Breast epithelium (tissue), 4 donors: ENCODE measurements at regions not wholly inside any gene's neighbourhood (a gene's known extent, or its start where the extent isn't known, plus 50 kb on each side); places are given as distances from the start of the nearest gene placed in this dataset.

Source experiments
- DNase-seq, 2 donors: peaks; one replicate each; pipeline ENCODE4 v3.0.0-alpha.2; 2019; ENCODE audit warnings: low spot score in 2 of 2
- H3K27ac ChIP-seq, 2 donors: fragments of 200-600 bp; sonication (generic) in 1 of 2; one replicate each; pipeline ENCODE4 v1.5.1; 2016 to 2019; ENCODE audit warnings: mild to moderate bottlenecking in 1 of 2
- H3K27me3 ChIP-seq, 2 donors: fragments of 200-600 bp; sonication (generic) in 1 of 2; one replicate each; pipeline versions ENCODE4 v1.5.1 to v1.6.0; 2017 to 2019; ENCODE audit warnings: control low read depth in 1 of 2, mild to moderate bottlenecking in 1 of 2
- H3K36me3 ChIP-seq: fragments of 200-600 bp; one replicate; pipeline ENCODE4 v1.5.1; 2019
- H3K4me1 ChIP-seq, 2 donors: fragments of 200-600 bp; sonication (generic); one replicate each; pipeline ENCODE4 v1.5.1; 2016 to 2019; ENCODE audit warnings: control low read depth in 1 of 2
- H3K4me3 ChIP-seq, 3 donors: fragments of 200-600 bp; sonication (generic); 1 replicate in 2 of 3; 2 replicates in 1 of 3; pipeline ENCODE4 v1.5.1; 2016 to 2019; ENCODE audit warnings: mild to moderate bottlenecking in 3 of 3, moderate library complexity in 2 of 3
- H3K9me3 ChIP-seq, 2 donors: fragments of 200-600 bp; sonication (generic) in 1 of 2; one replicate each; pipeline ENCODE4 v1.5.1; 2016 to 2019; ENCODE audit warnings: control low read depth in 1 of 2
- POLR2A ChIP-seq: fragments of 450-650 bp; IDR thresholded peaks from one replicate; pipeline ENCODE4 v1.6.1; 2016; ENCODE audit warnings: antibody characterized with exemption, mild to moderate bottlenecking, moderate library complexity
- POLR2AphosphoS5 ChIP-seq, 3 donors: sonication (generic); formaldehyde crosslinking; IDR thresholded peaks; one replicate each; pipeline ENCODE4 v1.6.1; 2017; ENCODE audit warnings: antibody characterized with exemption in 3 of 3
- intact Hi-C: fragments of 100-400 bp; cut with DNase I; formaldehyde crosslinking; loops from one replicate; pipeline ENCODE4 v1.15.1; 2023; ENCODE audit warnings: low total_unique reads
- TF ChIP-seq, protein P1 (sequence below), 3 donors: fragments of 450-650 bp; IDR thresholded peaks; one replicate each; pipeline ENCODE4 v1.5.1; 2016 to 2017; ENCODE audit warnings: antibody characterized with exemption in 3 of 3, mild to moderate bottlenecking in 3 of 3, moderate library complexity in 3 of 3

- intact Hi-C loops: no loop called here
- peaks cover 5% of the 10 kb centered on the region for H3K36me3 ChIP-seq
- no peak for DNase-seq
- no peaks in the 10 kb centered on the region for H3K4me1 ChIP-seq
- H3K27me3 ChIP-seq: no peaks in the 10 kb centered on the region
- H3K4me3 ChIP-seq: no peak overlapping the region
- TF ChIP-seq, protein P1, sequence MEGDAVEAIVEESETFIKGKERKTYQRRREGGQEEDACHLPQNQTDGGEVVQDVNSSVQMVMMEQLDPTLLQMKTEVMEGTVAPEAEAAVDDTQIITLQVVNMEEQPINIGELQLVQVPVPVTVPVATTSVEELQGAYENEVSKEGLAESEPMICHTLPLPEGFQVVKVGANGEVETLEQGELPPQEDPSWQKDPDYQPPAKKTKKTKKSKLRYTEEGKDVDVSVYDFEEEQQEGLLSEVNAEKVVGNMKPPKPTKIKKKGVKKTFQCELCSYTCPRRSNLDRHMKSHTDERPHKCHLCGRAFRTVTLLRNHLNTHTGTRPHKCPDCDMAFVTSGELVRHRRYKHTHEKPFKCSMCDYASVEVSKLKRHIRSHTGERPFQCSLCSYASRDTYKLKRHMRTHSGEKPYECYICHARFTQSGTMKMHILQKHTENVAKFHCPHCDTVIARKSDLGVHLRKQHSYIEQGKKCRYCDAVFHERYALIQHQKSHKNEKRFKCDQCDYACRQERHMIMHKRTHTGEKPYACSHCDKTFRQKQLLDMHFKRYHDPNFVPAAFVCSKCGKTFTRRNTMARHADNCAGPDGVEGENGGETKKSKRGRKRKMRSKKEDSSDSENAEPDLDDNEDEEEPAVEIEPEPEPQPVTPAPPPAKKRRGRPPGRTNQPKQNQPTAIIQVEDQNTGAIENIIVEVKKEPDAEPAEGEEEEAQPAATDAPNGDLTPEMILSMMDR (IDR thresholded peaks at IDR 0.05): no peak
- no peak for TF ChIP-seq POLR2A
- TF ChIP-seq POLR2AphosphoS5 (IDR thresholded peaks at IDR 0.05): no peak
- no peak overlapping the region for H3K27ac ChIP-seq
- H3K9me3 ChIP-seq: no peaks in the 10 kb centered on the region
Measured at GRCh38 chr4:122259849-122260248, 107.7 kb downstream of the BLTP1 start.

DNA sequence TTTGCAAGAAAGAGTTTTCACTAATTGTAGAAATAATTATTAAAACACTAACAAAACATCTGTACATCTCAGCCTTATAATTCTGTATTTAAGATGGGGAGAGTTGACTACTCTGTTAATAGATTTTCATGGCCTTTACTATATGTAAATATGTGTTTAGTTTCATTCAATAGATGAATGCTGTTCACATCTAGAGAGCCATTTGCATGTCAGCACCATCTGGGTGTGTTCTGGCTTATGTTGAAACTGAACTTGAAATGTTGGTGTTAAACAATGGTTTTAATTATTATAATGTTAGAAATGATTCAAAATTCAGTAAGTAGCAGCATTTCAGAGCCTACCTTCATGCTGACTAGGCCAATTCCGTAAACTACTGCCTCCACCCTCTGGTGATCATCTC is 102.5 kb upstream of the ADAD1 start:
- TF ChIP-seq POLR2A (no peak), POLR2AphosphoS5 (IDR thresholded peaks at IDR 0.05) (no peak)
- TF ChIP-seq, protein P1 (IDR thresholded peaks at IDR 0.05): no peak
- Histone ChIP-seq H3K36me3 (peaks cover 4% of the 10 kb centered on the region), H3K4me3 (no peak overlapping the region), H3K27ac (no peak overlapping the region), H3K4me1 (no peaks in the 10 kb centered on the region), H3K27me3 (no peaks in the 10 kb centered on the region), H3K9me3 (no peaks in the 10 kb centered on the region)
- DNase-seq: no peak
- intact Hi-C loops: no loop called here

- Histone ChIP-seq H3K27me3 (no peaks in the 10 kb centered on the region), H3K36me3 (no peaks in the 10 kb centered on the region), H3K9me3 (no peaks in the 10 kb centered on the region), H3K4me1 (no peaks in the 10 kb centered on the region), H3K27ac (no peak overlapping the region), H3K4me3 (no peak overlapping the region)
- no peak for DNase-seq
- intact Hi-C loops: loop anchor here (1.0 kb wide), 1 partner anchor 17 kb away; no protein-coding TSS in a partner anchor
- TF ChIP-seq, protein P1 (IDR thresholded peaks at IDR 0.05): no peak
- TF ChIP-seq POLR2A (no peak), POLR2AphosphoS5 (IDR thresholded peaks at IDR 0.05) (no peak)
Measured at GRCh38 chr4:122278976-122279375, 99.8 kb upstream of the ADAD1 start.

DNA sequence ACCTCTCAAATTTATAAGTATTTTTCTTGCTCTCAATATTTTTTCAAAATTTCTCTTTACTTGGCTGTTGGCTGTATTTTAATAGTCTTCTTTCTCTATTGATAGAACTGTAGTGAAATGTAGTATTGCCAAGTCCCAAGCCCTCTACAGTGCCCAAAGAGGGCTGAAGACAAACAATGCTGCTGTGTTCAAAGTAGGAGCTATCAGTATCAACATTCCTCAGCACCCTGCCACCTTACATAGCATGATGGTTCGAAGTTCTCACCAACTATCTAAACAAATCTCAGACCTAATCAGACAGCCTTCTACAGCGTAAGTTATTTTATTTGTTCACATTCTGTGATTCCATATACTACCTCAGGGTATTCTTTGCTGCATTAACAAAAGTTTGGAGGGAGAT is 99.1 kb upstream of the ADAD1 start:
- no peaks in the 10 kb centered on the region for H3K9me3 ChIP-seq
- H3K27me3 ChIP-seq: no peaks in the 10 kb centered on the region
- no peaks in the 10 kb centered on the region for H3K4me1 ChIP-seq
- TF ChIP-seq POLR2AphosphoS5 (IDR thresholded peaks at IDR 0.05): no peak
- TF ChIP-seq, protein P1 (IDR thresholded peaks at IDR 0.05): no peak
- no peak for TF ChIP-seq POLR2A
- DNase-seq: no peak
- intact Hi-C loops: loop anchor here (1.0 kb wide), 1 partner anchor 17 kb away; no protein-coding TSS in a partner anchor
- no peaks in the 10 kb centered on the region for H3K36me3 ChIP-seq
- H3K27ac ChIP-seq: no peak overlapping the region
- no peak overlapping the region for H3K4me3 ChIP-seq

DNA sequence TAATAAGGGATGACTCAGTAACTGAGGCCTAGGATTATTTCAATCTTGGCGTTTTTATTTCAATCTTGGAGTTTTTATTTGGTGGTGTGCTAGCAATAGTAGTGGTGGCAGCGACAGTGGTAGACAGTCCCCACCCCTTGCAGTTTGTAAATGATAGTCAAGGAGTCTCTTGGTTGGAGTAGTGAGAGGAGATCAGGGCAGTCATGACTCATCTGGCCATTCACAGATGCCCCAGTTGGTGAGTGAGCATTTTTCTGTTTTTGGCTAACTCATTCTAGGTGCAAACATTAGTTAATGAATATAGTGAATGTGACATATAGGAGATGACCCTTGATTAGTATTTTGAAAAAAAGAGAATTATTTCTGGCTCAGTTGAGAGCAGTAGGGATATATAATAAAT is 93.5 kb upstream of the ADAD1 start:
- intact Hi-C loops: no loop called here
- DNase-seq: no peak
- Histone ChIP-seq H3K4me1 (no peaks in the 10 kb centered on the region), H3K27me3 (no peaks in the 10 kb centered on the region), H3K4me3 (no peak overlapping the region), H3K27ac (no peak overlapping the region), H3K36me3 (no peaks in the 10 kb centered on the region), H3K9me3 (no peaks in the 10 kb centered on the region)
- TF ChIP-seq POLR2A (no peak), POLR2AphosphoS5 (IDR thresholded peaks at IDR 0.05) (no peak)
- TF ChIP-seq, protein P1 (IDR thresholded peaks at IDR 0.05): no peak
